Natural killer cell (primary cell): ENCODE measurements at regions not wholly inside any gene's neighbourhood (a gene's known extent, or its start where the extent isn't known, plus 50 kb on each side); places are given as distances from the start of the nearest gene placed in this dataset.

Experiments used
- ATAC-seq, 3 donors: fragments of 150-1000 bp in 2 of 3; fragments of 200-7000 bp in 1 of 3; cut with Tn5 transposase; 1 replicate in 1 of 3; 2 replicates in 2 of 3; pipeline ENCODE4 v1.10.0; 2021; ENCODE audit warnings: mild to moderate bottlenecking in 2 of 3, moderate library complexity in 2 of 3
- DNase-seq, 2 donors: peaks; one replicate each; pipeline versions ENCODE4 v3.0.0 to v3.0.0-alpha.2; 2013 to 2021; ENCODE audit warnings: mixed read lengths in 1 of 2
- H3K27ac ChIP-seq: one replicate; pipeline ENCODE4 v1.5.1; 2013; ENCODE audit warnings: mild to moderate bottlenecking, low read length
- H3K27me3 ChIP-seq: one replicate; pipeline ENCODE4 v1.6.1; 2013; ENCODE audit warnings: low read length; ENCODE audit not compliant: control insufficient read depth, insufficient read depth
- H3K36me3 ChIP-seq: one replicate; pipeline ENCODE4 v1.6.1; 2013; ENCODE audit warnings: low read length; ENCODE audit not compliant: control insufficient read depth, insufficient read depth
- H3K4me1 ChIP-seq: one replicate; pipeline ENCODE4 v1.6.1; 2013; ENCODE audit warnings: low read length; ENCODE audit not compliant: control insufficient read depth, insufficient read depth
- H3K4me3 ChIP-seq: one replicate; pipeline ENCODE4 v1.5.1; 2013; ENCODE audit warnings: low read length
- H3K9me3 ChIP-seq: one replicate; pipeline ENCODE4 v1.6.1; 2013; ENCODE audit warnings: low read length; ENCODE audit not compliant: control insufficient read depth, insufficient read depth
- H3K27ac Mint-ChIP-seq, 2 donors: one replicate each; pipeline ENCODE4 v1.8.0; 2022; ENCODE audit warnings: mild to moderate bottlenecking in 2 of 2, mixed read lengths in 2 of 2, moderate library complexity in 1 of 2
- H3K27me3 Mint-ChIP-seq, 2 donors: one replicate each; pipeline ENCODE4 v1.8.0; 2022; ENCODE audit warnings: low read depth in 2 of 2, mixed read lengths in 2 of 2
- H3K36me3 Mint-ChIP-seq: one replicate; pipeline ENCODE4 v1.8.0; 2022; ENCODE audit warnings: mixed read lengths
- H3K4me1 Mint-ChIP-seq, 2 donors: one replicate each; pipeline ENCODE4 v1.8.0; 2022; ENCODE audit warnings: mixed read lengths in 2 of 2
- H3K4me3 Mint-ChIP-seq: one replicate; pipeline ENCODE4 v1.8.0; 2022; ENCODE audit warnings: mild to moderate bottlenecking, moderate library complexity, mixed read lengths
- H3K9me3 Mint-ChIP-seq, 2 donors: one replicate each; pipeline ENCODE4 v1.8.0; 2022; ENCODE audit warnings: mixed read lengths in 2 of 2
- WGBS: methylation state at CpG from one replicate; pipeline ENCODE4 v1.1.7; 2013; ENCODE audit warnings: missing lambda C conversion rate; ENCODE audit not compliant: insufficient coverage; 5-methylcytosine and 5-hydroxymethylcytosine counted together
- intact Hi-C: fragments of 100-400 bp; cut with micrococcal nuclease; formaldehyde crosslinking; loops from one replicate; pipeline ENCODE4 v1.14.2; 2022
- TF ChIP-seq, protein P1 (sequence below): fragments of 200-600 bp; IDR thresholded peaks from one replicate; pipeline ENCODE4 v1.8.0; 2022; ENCODE audit warnings: antibody characterized with exemption

DNA sequence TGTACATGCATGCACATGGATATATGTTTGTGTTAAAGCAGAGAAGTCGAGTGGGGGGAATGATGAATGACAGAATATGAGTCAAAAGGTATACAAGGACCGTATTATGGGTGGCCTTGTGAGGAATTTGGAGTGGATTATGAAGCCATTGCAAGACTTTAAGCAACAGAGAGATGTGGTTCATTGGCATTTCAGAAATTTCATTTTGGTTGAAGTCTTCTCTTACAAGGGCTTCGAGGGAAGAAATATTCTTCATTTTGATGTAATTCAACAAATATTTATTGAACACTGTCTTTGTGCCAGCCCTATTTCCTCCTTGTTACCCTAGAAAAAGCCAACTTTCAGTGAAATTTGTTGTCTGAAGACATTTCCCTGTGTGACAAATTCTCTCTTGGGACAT is 83.9 kb upstream of the SLCO6A1 start:
- no peak for ATAC-seq

DNA sequence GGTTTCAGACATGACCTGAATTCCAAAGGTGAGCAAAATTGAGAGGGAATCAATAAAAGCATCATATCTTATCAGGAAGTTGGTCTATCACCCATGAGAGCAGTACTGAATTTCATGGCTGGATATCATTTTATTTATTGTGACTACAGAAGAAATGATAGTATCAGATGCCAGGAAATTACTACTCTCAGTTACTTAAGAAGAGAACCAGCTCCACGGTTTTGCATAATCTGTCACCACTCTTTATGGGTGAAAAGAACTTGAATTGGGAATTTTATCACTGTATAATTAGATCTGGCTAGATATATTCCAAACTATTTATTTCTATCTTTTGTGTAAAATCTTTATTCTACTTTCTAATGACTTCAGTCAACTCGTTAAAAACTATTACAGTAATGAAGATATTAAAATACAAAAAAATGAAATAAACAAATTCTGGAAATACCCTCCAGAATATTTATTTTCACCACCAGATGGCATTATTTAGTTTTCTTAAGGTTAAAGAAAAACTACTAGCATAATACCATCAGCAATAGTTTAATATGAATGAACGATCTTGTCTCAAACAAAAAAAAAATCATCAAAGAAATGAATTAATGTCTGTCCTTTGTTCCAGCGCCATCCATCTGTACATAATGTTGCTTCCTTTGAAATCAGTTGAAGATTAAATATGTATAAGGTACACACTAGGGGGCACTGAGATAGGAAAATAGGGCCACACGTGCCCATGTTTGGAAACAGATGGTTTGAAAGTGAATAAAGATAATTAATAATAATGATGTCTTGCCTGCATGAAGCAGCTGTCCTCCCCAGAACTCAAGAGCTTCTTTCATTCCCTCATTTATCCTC is 84.7 kb upstream of the SLCO6A1 start:
- H3K4me1 Mint-ChIP-seq, result peaks cover 0 to 4% of the 10 kb centered on the region in 2 donors
- DNase-seq, result peak in 1 of 2 donors; percentile 20

More for the DNA sequence above, 83.9 kb upstream of the SLCO6A1 start:
- Histone ChIP-seq H3K27ac (no peak overlapping the region), H3K36me3 (no peaks in the 10 kb centered on the region), H3K4me1 (no peaks in the 10 kb centered on the region), H3K4me3 (no peak overlapping the region), H3K9me3 (no peaks in the 10 kb centered on the region), H3K27me3 (no peaks in the 10 kb centered on the region)
- TF ChIP-seq, protein P1, sequence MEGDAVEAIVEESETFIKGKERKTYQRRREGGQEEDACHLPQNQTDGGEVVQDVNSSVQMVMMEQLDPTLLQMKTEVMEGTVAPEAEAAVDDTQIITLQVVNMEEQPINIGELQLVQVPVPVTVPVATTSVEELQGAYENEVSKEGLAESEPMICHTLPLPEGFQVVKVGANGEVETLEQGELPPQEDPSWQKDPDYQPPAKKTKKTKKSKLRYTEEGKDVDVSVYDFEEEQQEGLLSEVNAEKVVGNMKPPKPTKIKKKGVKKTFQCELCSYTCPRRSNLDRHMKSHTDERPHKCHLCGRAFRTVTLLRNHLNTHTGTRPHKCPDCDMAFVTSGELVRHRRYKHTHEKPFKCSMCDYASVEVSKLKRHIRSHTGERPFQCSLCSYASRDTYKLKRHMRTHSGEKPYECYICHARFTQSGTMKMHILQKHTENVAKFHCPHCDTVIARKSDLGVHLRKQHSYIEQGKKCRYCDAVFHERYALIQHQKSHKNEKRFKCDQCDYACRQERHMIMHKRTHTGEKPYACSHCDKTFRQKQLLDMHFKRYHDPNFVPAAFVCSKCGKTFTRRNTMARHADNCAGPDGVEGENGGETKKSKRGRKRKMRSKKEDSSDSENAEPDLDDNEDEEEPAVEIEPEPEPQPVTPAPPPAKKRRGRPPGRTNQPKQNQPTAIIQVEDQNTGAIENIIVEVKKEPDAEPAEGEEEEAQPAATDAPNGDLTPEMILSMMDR, result no peak
- no peak for DNase-seq
- no peak overlapping the region for H3K4me3 Mint-ChIP-seq
- H3K4me1 Mint-ChIP-seq, result peaks cover 0 to 4% of the 10 kb centered on the region in 2 donors
- H3K9me3 Mint-ChIP-seq, result no peaks in the 10 kb centered on the region
- peaks cover 0 to 4% of the 10 kb centered on the region in 2 donors for H3K27me3 Mint-ChIP-seq
- WGBS, result 87% methylated on average over 3 of the region's 3 CpGs
- no peak overlapping the region for H3K27ac Mint-ChIP-seq
- intact Hi-C loops, result loop anchor here (1.0 to 10.0 kb wide), 3 partner anchors 192 to 557 kb away; no protein-coding TSS in a partner anchor
- no peaks in the 10 kb centered on the region for H3K36me3 Mint-ChIP-seq

DNA sequence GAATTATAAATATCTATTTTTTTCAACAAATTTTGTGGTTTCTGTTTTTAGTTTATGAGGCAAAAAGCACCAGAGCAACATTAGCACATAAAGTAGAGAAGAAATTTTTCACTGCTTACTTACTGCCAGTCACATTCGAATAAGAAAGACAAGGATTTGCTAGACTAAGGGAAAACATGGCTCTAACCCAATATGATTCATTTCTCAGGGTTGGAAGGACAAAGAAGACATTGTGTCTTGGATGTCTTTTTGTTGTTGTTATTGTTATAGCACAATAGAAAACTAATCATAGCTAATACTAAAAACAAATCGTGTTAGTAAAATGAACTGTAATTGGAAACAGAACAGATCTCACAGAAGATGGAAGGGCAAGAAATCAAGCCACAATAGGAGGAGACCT is 90.9 kb upstream of the SLCO6A1 start:
- Mint-ChIP-seq H3K27ac (no peak overlapping the region), H3K9me3 (peaks cover 0 to 2% of the 10 kb centered on the region in 2 donors), H3K4me3 (no peak overlapping the region), H3K4me1 (no peaks in the 10 kb centered on the region), H3K27me3 (peaks cover 7 to 9% of the 10 kb centered on the region in 2 donors), H3K36me3 (no peaks in the 10 kb centered on the region)
- ATAC-seq (no peak), DNase-seq (no peak)
- Histone ChIP-seq H3K4me3 (no peak overlapping the region), H3K4me1 (no peaks in the 10 kb centered on the region), H3K27me3 (no peaks in the 10 kb centered on the region), H3K36me3 (no peaks in the 10 kb centered on the region), H3K9me3 (no peaks in the 10 kb centered on the region), H3K27ac (no peak overlapping the region)
- intact Hi-C loops, result loop anchor here (10.0 kb wide), 1 partner anchor 185 kb away; no protein-coding TSS in a partner anchor
- TF ChIP-seq, protein P1, result no peak
- 85% methylated on average over 2 of the region's 2 CpGs for WGBS

More for the DNA sequence above, 84.7 kb upstream of the SLCO6A1 start:
- Mint-ChIP-seq H3K27me3 (peaks cover 0 to 9% of the 10 kb centered on the region in 2 donors), H3K9me3 (no peaks in the 10 kb centered on the region), H3K36me3 (no peaks in the 10 kb centered on the region), H3K27ac (no peak overlapping the region), H3K4me3 (no peak overlapping the region)
- intact Hi-C loops, result loop anchor here (1.0 to 10.0 kb wide), 3 partner anchors 191 to 556 kb away; no protein-coding TSS in a partner anchor
- TF ChIP-seq, protein P1, result peak; percentile 42
- H3K27ac ChIP-seq, result no peak overlapping the region
- H3K36me3 ChIP-seq, result no peaks in the 10 kb centered on the region
- no peak overlapping the region for H3K4me3 ChIP-seq
- H3K9me3 ChIP-seq, result no peaks in the 10 kb centered on the region
- WGBS, result 47% methylated on average over 2 of the region's 5 CpGs
- no peak for ATAC-seq
- H3K27me3 ChIP-seq, result no peaks in the 10 kb centered on the region
- H3K4me1 ChIP-seq, result no peaks in the 10 kb centered on the region
